Keratinocyte (primary cell): ENCODE measurements at regions not wholly inside any gene's neighbourhood (a gene's known extent, or its start where the extent isn't known, plus 50 kb on each side); places are given as distances from the start of the nearest gene placed in this dataset.
"Not testable (repeated sequence)": the region's sequence is repeated elsewhere in the genome, so short reads cannot be mapped to it uniquely, and the experiment has no call there.

Experiments used
- DNase-seq: peaks from one replicate; pipeline ENCODE4 v3.0.0-alpha.2; 2011; ENCODE audit warnings: low read depth, missing footprints, low spot score
- FAIRE-seq: peaks from 2 replicates; lab custom pipeline; 2011; peaks lifted over from hg19 to GRCh38; lab: Jason Lieb, UNC
- H2AFZ ChIP-seq: 2 replicates; pipeline ENCODE4 v1.6.0; 2012; ENCODE audit warnings: low read length, control low read depth, inconsistent platforms; ENCODE audit not compliant: control insufficient read depth
- H3K27ac ChIP-seq: 2 replicates; pipeline ENCODE4 v1.5.1; 2011; ENCODE audit warnings: low read length; ENCODE audit not compliant: control insufficient read depth, insufficient read depth
- H3K27me3 ChIP-seq: 3 replicates; pipeline ENCODE4 v1.6.0; 2011; ENCODE audit warnings: low read length; ENCODE audit not compliant: control insufficient read depth, insufficient read depth; ENCODE audit errors: extremely low read depth
- H3K36me3 ChIP-seq, 2 experiments: 2 replicates in 1 of 2; 3 replicates in 1 of 2; pipeline ENCODE4 v1.5.1; 2011; ENCODE audit warnings: low read length in 2 of 2, mild to moderate bottlenecking in 1 of 2; ENCODE audit not compliant: control insufficient read depth in 2 of 2, insufficient read depth in 2 of 2; ENCODE audit errors: extremely low read depth in 1 of 2
- H3K4me1 ChIP-seq: 3 replicates; pipeline ENCODE4 v1.5.1; 2011; ENCODE audit warnings: low read length; ENCODE audit not compliant: control insufficient read depth, insufficient read depth; ENCODE audit errors: extremely low read depth
- H3K4me2 ChIP-seq: 3 replicates; pipeline ENCODE4 v1.6.0; 2011; ENCODE audit warnings: low read depth, low read length; ENCODE audit not compliant: control insufficient read depth, insufficient read depth; ENCODE audit errors: extremely low read depth
- H3K4me3 ChIP-seq, 3 experiments: fragments of 200-600 bp in 1 of 3; sonication (generic) in 1 of 3; 2 replicates in 2 of 3; 3 replicates in 1 of 3; pipeline ENCODE4 v1.5.1; 2011 to 2016; ENCODE audit warnings: low read length in 3 of 3, mild to moderate bottlenecking in 3 of 3, control low read depth in 2 of 3, inconsistent platforms in 1 of 3, low read depth in 1 of 3, mixed read lengths in 1 of 3, mixed run types in 1 of 3, moderate library complexity in 1 of 3; ENCODE audit not compliant: control insufficient read depth in 2 of 3, insufficient read depth in 2 of 3; ENCODE audit errors: extremely low read depth in 1 of 3
- H3K79me2 ChIP-seq: 2 replicates; pipeline ENCODE4 v1.6.0; 2012; ENCODE audit warnings: low read length; ENCODE audit not compliant: control insufficient read depth, insufficient read depth
- H3K9ac ChIP-seq: 3 replicates; pipeline ENCODE4 v1.6.0; 2011; ENCODE audit warnings: low read length; ENCODE audit not compliant: control insufficient read depth, insufficient read depth; ENCODE audit errors: extremely low read depth
- H3K9me1 ChIP-seq: 3 replicates; pipeline ENCODE4 v1.6.0; 2011; ENCODE audit warnings: low read length; ENCODE audit not compliant: control insufficient read depth, insufficient read depth; ENCODE audit errors: extremely low read depth
- H3K9me3 ChIP-seq: 2 replicates; pipeline ENCODE4 v1.5.1; 2012; ENCODE audit warnings: low read depth, low read length; ENCODE audit not compliant: control insufficient read depth
- H4K20me1 ChIP-seq: 3 replicates; pipeline ENCODE4 v1.6.0; 2011; ENCODE audit warnings: low read length; ENCODE audit not compliant: control insufficient read depth, insufficient read depth; ENCODE audit errors: extremely low read depth
- CTCF ChIP-seq, 3 experiments: IDR thresholded peaks in 1 of 3; conservative IDR thresholded peaks in 1 of 3; optimal IDR thresholded peaks in 1 of 3; 2 replicates in 2 of 3; 3 replicates in 1 of 3; pipeline versions ENCODE3 to v1.5.1; 2011; ENCODE audit warnings: low read length in 3 of 3, mild to moderate bottlenecking in 3 of 3, moderate library complexity in 2 of 3, control low read depth in 1 of 3, inconsistent platforms in 1 of 3; ENCODE audit not compliant: insufficient read depth in 2 of 3; ENCODE audit errors: extremely low read depth in 1 of 3
- EZH2 ChIP-seq: IDR thresholded peaks from one replicate; pipeline ENCODE4 v1.6.1; 2012; ENCODE audit warnings: inconsistent platforms, mild to moderate bottlenecking, low read length, moderate library complexity
- dilution Hi-C: fragments of 300-500 bp; cut with MboI; formaldehyde crosslinking; loops from one replicate; pipeline ENCODE4 v1.7.0; 2020; ENCODE audit warnings: low sequenced_read_pairs; ENCODE audit not compliant: extremely low pct_ligation_motif_present

DNA sequence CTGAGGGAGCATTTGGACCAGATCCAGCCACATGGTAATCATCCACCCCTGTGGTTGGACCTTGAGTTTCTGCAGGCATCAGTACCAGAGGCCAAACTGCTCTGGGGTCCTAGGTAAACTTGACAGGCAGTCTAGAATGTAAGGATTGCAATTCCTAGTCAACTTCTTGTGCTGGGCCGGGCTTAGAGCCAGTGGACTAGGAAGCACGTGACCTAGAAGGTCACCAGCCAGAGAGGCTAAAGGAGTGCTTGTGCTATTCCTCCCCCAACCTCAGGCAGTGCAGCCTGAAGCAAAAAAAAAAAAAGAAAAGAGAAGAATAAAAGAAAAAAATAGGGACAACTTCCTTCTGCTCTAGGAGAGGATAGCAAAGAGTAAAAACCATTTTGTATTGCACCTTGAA lies 406.2 kb upstream of the FTMT start:
- FAIRE-seq (no peak), DNase-seq (no peak)
- TF ChIP-seq CTCF (optimal IDR thresholded peaks at IDR 0.05 in 1 of 3, IDR thresholded peaks at IDR 0.05 in 1 of 3, conservative IDR thresholded peaks at IDR 0.05 in 1 of 3; ENCODE audit: extremely low read depth in 1 of 3, insufficient read depth in 2 of 3, low read length in 3 of 3) (no peak), EZH2 (no peak)
- H3K9me1 ChIP-seq: no peaks in the 10 kb centered on the region
- no peaks in the 10 kb centered on the region for H4K20me1 ChIP-seq
- dilution Hi-C loops: no loop called here
- H3K27ac ChIP-seq: no peak overlapping the region
- H3K4me2 ChIP-seq: no peak overlapping the region
- H3K4me3 ChIP-seq: no peak overlapping the region
- no peaks in the 10 kb centered on the region for H3K9me3 ChIP-seq
- H3K27me3 ChIP-seq: no peaks in the 10 kb centered on the region
- no peak overlapping the region for H2AFZ ChIP-seq
- H3K36me3 ChIP-seq: no peaks in the 10 kb centered on the region
- H3K79me2 ChIP-seq: no peaks in the 10 kb centered on the region
- no peak overlapping the region for H3K9ac ChIP-seq
- no peaks in the 10 kb centered on the region for H3K4me1 ChIP-seq

- dilution Hi-C loops: no loop called here
- FAIRE-seq (no peak), DNase-seq (no peak)
- Histone ChIP-seq H3K4me2 (no peak overlapping the region), H4K20me1 (no peaks in the 10 kb centered on the region), H2AFZ (no peak overlapping the region), H3K27me3 (no peaks in the 10 kb centered on the region), H3K9ac (no peak overlapping the region), H3K36me3 (no peaks in the 10 kb centered on the region), H3K79me2 (no peaks in the 10 kb centered on the region), H3K9me1 (no peaks in the 10 kb centered on the region), H3K27ac (no peak overlapping the region), H3K4me3 (no peak overlapping the region), H3K4me1 (no peaks in the 10 kb centered on the region), H3K9me3 (no peaks in the 10 kb centered on the region)
- TF ChIP-seq CTCF (optimal IDR thresholded peaks at IDR 0.05 in 1 of 3, IDR thresholded peaks at IDR 0.05 in 1 of 3, conservative IDR thresholded peaks at IDR 0.05 in 1 of 3; ENCODE audit: extremely low read depth in 1 of 3, insufficient read depth in 2 of 3, low read length in 3 of 3) (no peak), EZH2 (no peak)
These were observed 389.2 kb upstream of the FTMT start for GRCh38 chr5:121462441-121462840.

- H3K4me1 ChIP-seq, DNase-seq, H3K9me3 ChIP-seq, H3K4me3 ChIP-seq, H2AFZ ChIP-seq, H3K36me3 ChIP-seq, H3K4me2 ChIP-seq, H4K20me1 ChIP-seq, H3K9ac ChIP-seq, FAIRE-seq, H3K27ac ChIP-seq, H3K9me1 ChIP-seq, H3K79me2 ChIP-seq, H3K27me3 ChIP-seq, dilution Hi-C loops: not testable (repeated sequence)
These were observed 380.5 kb upstream of the FTMT start for GRCh38 chr5:121471222-121471621.
